Left lung (tissue), 4 donors: ENCODE measurements at regions not wholly inside any gene's neighbourhood (a gene's known extent, or its start where the extent isn't known, plus 50 kb on each side); places are given as distances from the start of the nearest gene placed in this dataset.

ENCODE experiments used
- ATAC-seq: fragments of 200-7000 bp; cut with Tn5 transposase; one replicate; pipeline ENCODE4 v1.9.1; 2020; ENCODE audit warnings: moderate library complexity
- DNase-seq, 4 donors: peaks; one replicate each; pipeline ENCODE4 v3.0.0-alpha.2; 2013 to 2020
- H3K27ac ChIP-seq, 2 donors: fragments of 200-600 bp; sonication (generic) in 1 of 2; one replicate each; pipeline versions ENCODE4 v1.5.0 to v1.8.0; 2020 to 2021
- H3K27me3 ChIP-seq, 2 donors: fragments of 200-600 bp; sonication (generic) in 1 of 2; one replicate each; pipeline versions ENCODE4 v1.5.0 to v1.8.0; 2020 to 2021
- H3K36me3 ChIP-seq, 2 donors: fragments of 200-600 bp; sonication (generic) in 1 of 2; one replicate each; pipeline versions ENCODE4 v1.5.0 to v1.8.0; 2020 to 2021
- H3K4me1 ChIP-seq, 2 donors: fragments of 200-600 bp; one replicate each; pipeline ENCODE4 v1.8.0; 2021
- H3K4me3 ChIP-seq, 2 donors: fragments of 200-600 bp; sonication (generic) in 1 of 2; one replicate each; pipeline versions ENCODE4 v1.5.0 to v1.8.0; 2020 to 2021; ENCODE audit warnings: mild to moderate bottlenecking in 1 of 2
- H3K9me3 ChIP-seq, 2 donors: fragments of 200-600 bp; sonication (generic) in 1 of 2; one replicate each; pipeline versions ENCODE4 v1.5.0 to v1.8.0; 2020 to 2021
- CTCF ChIP-seq, 2 donors: fragments of 200-600 bp; sonication (generic) in 1 of 2; IDR thresholded peaks; one replicate each; pipeline versions ENCODE4 v1.5.0 to v1.8.0; 2021; ENCODE audit warnings: antibody characterized with exemption in 2 of 2
- intact Hi-C, 2 donors: fragments of 100-400 bp; cut with DNase I; formaldehyde crosslinking; loops; one replicate each; pipeline versions ENCODE4 v1.11.2 to v1.14.2; 2022
- donor health status: DM: no; HTN: yes; CAD: no.
- donor health status: DM: no; HTN: no; CAD: no.

GRCh38 chr4:155522201-155522600 is 144.4 kb upstream of the GUCY1A1 start:
- ATAC-seq (peak; percentile 46), DNase-seq (no peak)
- Histone ChIP-seq H3K27ac (no peak overlapping the region), H3K4me1 (peaks cover 3 to 5% of the 10 kb centered on the region in 2 donors), H3K9me3 (peaks cover 0 to 7% of the 10 kb centered on the region in 2 donors), H3K4me3 (no peak overlapping the region), H3K36me3 (no peaks in the 10 kb centered on the region), H3K27me3 (no peaks in the 10 kb centered on the region)
- TF ChIP-seq CTCF (IDR thresholded peaks at IDR 0.05), result no peak
- intact Hi-C loops, result no loop called here

GRCh38 chr4:155521382-155521781 is 144.6 kb upstream of the MAP9 start:
- no peak overlapping the region for H3K27ac ChIP-seq
- intact Hi-C loops, result no loop called here
- no peak overlapping the region for H3K4me3 ChIP-seq
- no peak for TF ChIP-seq CTCF (IDR thresholded peaks at IDR 0.05)
- no peaks in the 10 kb centered on the region for H3K4me1 ChIP-seq
- H3K36me3 ChIP-seq, result no peaks in the 10 kb centered on the region
- H3K27me3 ChIP-seq, result no peaks in the 10 kb centered on the region
- peaks cover 0 to 7% of the 10 kb centered on the region in 2 donors for H3K9me3 ChIP-seq
- DNase-seq (no peak), ATAC-seq (no peak)

DNA sequence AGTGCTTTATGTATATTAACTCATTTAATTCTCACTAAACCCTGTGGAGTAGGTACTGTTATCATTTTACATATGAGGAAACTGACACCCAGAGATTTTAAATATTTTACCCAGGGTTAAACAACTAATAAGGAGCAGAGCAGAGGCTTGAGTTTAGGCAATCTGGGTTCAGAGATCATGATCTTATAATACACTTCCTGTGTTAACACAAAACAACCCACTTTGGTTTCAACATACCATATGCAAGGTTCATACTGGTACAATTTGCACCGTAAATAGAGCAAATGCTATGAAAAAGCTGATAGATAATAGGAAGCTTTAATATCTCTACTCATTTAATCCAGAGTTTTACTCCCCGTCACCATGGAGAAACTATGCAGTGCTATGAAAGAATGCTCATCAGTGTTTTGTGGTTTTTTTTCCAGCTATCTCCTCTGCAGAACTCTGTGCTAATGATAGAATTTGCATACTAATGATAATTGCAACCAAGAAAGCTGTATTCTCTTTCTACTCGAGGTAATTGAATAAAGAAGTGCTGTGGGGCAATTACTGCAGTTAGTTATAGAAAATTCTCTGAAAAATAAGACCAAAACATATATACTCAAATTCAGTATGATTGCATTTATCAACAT is 138.8 kb upstream of the MAP9 start:
- intact Hi-C loops, result no loop called here
- Histone ChIP-seq H3K36me3 (no peaks in the 10 kb centered on the region), H3K4me3 (no peak overlapping the region), H3K9me3 (no peaks in the 10 kb centered on the region), H3K27ac (no peak overlapping the region), H3K27me3 (no peaks in the 10 kb centered on the region), H3K4me1 (no peaks in the 10 kb centered on the region)
- no peak for TF ChIP-seq CTCF (IDR thresholded peaks at IDR 0.05)
- ATAC-seq (no peak), DNase-seq (no peak)

DNA sequence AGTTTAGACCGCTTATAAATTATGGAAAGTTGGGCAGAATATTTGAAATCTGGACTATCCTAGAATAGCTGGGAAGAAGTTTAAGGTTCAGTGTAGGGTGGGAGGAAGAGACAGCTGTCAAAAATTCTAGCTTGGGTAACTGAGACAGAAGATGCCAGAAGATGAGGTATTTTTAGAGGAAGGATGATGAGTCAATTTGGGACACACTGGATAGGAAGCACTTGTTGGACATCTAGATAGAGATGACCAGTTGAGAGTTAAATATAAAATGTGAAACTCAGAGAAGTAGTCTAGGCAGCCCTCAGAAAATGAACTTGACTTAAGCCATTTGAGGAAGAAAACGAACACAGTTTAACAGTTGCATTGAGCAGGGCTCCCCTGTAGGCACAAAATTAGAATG is 137.9 kb upstream of the MAP9 start:
- ATAC-seq (no peak), DNase-seq (no peak)
- Histone ChIP-seq H3K27ac (no peak overlapping the region), H3K4me3 (no peak overlapping the region), H3K9me3 (no peaks in the 10 kb centered on the region), H3K36me3 (no peaks in the 10 kb centered on the region), H3K4me1 (no peaks in the 10 kb centered on the region), H3K27me3 (no peaks in the 10 kb centered on the region)
- intact Hi-C loops, result no loop called here
- no peak for TF ChIP-seq CTCF (IDR thresholded peaks at IDR 0.05)

- H3K27ac ChIP-seq, result peak overlapping the region in 1 of 2 donors; percentile 40
- intact Hi-C loops, result no loop called here
Measured at GRCh38 chr4:155512817-155513216, 136.1 kb upstream of the MAP9 start.

More at GRCh38 chr4:155512817-155513216, 136.1 kb upstream of the MAP9 start:
- ATAC-seq (no peak), DNase-seq (no peak)
- Histone ChIP-seq H3K4me1 (no peaks in the 10 kb centered on the region), H3K4me3 (no peak overlapping the region), H3K36me3 (no peaks in the 10 kb centered on the region), H3K27me3 (no peaks in the 10 kb centered on the region), H3K9me3 (no peaks in the 10 kb centered on the region)
- TF ChIP-seq CTCF (IDR thresholded peaks at IDR 0.05), result no peak
